ENCODE measurements at regions not wholly inside any gene's neighbourhood (a gene's known extent, or its start where the extent isn't known, plus 50 kb on each side); places are given as distances from the start of the nearest gene placed in this dataset.

DNA sequence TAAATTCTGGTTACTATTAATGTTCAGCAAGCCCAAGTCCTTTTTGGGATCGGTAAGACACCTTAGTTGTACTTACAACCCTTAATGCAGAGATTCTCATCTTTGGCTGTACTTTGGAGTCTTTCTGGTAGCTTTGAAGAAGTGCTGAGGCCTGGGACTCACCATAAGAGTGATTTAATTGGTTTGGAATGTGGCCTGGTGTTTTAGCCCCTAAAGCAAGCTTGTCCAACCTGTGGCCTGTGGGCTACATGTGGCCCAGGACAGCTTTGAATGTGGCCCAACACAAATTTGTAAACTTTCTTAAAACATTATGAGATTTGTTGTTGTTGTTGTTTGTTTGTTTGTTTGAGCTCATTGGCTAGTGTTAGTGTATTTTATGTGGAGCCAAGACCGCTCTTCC is 215.3 kb downstream of the ZIC5 start:
- TF ChIP-seq, protein P1, sequence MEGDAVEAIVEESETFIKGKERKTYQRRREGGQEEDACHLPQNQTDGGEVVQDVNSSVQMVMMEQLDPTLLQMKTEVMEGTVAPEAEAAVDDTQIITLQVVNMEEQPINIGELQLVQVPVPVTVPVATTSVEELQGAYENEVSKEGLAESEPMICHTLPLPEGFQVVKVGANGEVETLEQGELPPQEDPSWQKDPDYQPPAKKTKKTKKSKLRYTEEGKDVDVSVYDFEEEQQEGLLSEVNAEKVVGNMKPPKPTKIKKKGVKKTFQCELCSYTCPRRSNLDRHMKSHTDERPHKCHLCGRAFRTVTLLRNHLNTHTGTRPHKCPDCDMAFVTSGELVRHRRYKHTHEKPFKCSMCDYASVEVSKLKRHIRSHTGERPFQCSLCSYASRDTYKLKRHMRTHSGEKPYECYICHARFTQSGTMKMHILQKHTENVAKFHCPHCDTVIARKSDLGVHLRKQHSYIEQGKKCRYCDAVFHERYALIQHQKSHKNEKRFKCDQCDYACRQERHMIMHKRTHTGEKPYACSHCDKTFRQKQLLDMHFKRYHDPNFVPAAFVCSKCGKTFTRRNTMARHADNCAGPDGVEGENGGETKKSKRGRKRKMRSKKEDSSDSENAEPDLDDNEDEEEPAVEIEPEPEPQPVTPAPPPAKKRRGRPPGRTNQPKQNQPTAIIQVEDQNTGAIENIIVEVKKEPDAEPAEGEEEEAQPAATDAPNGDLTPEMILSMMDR (IDR thresholded peaks at IDR 0.05) = no peak
- no peak for TF ChIP-seq POLR2A (IDR thresholded peaks at IDR 0.05)

Data from uterus (tissue), 2 donors.